HepG2 (cell line): ENCODE measurements at regions not wholly inside any gene's neighbourhood (a gene's known extent, or its start where the extent isn't known, plus 50 kb on each side); places are given as distances from the start of the nearest gene placed in this dataset.
"Not testable (repeated sequence)": the region's sequence is repeated elsewhere in the genome, so short reads cannot be mapped to it uniquely, and the experiment has no call there.

Experiments used
- ATAC-seq: fragments of 200-7000 bp; cut with Tn5 transposase; 3 replicates; pipeline ENCODE4 v1.9.1; 2020; ENCODE audit warnings: mild to moderate bottlenecking, moderate library complexity
- BruUV-seq: library from RNA; stranded (reverse); fragments of 400-500 nt; replicated peaks from 2 replicates; lab custom pipeline; 2021; lab: Mats Ljungman, UMichigan
- CTCF ChIA-PET: fragments of 300-600 bp; formaldehyde crosslinking; extraction: SDS; loops from one replicate; lab custom pipeline; 2021; ENCODE audit warnings: low total read pairs, inconsistent platforms, low intra/inter-chr PET ratio; lab: Yijun Ruan, JAX
- POLR2A ChIA-PET: fragments of 350-600 bp; sonication (Branson Sonifier 250); formaldehyde crosslinking; loops from one replicate; lab custom pipeline; 2020; ENCODE audit warnings: antibody characterized with exemption, inconsistent platforms; lab: Yijun Ruan, JAX
- DNase-seq: peaks from one replicate; pipeline ENCODE4 v3.0.0-alpha.2; 2015; ENCODE audit warnings: low spot score
- FAIRE-seq: peaks from 3 replicates; lab custom pipeline; 2011; peaks lifted over from hg19 to GRCh38; lab: Jason Lieb, UNC
- H2AFZ ChIP-seq: one replicate; pipeline ENCODE4 v1.6.1; 2011; ENCODE audit warnings: low read length, inconsistent platforms
- H3K27ac ChIP-seq: fragments of 300-600 bp; 3 replicates; pipeline ENCODE4 v1.8.0; 2011; ENCODE audit warnings: mixed run types, mild to moderate bottlenecking, mixed read lengths, low read length, inconsistent platforms; ENCODE audit not compliant: insufficient read depth; ENCODE audit errors: extremely low read length
- H3K27me3 ChIP-seq, 2 experiments: fragments of 200-600 bp in 1 of 2; 2 replicates in 1 of 2; 3 replicates in 1 of 2; pipeline versions ENCODE4 v1.6.0 to v1.8.0; 2011; ENCODE audit warnings: low read length in 2 of 2, mild to moderate bottlenecking in 2 of 2, moderate library complexity in 2 of 2, inconsistent platforms in 1 of 2; ENCODE audit not compliant: insufficient read depth in 2 of 2, control insufficient read depth in 1 of 2
- H3K36me3 ChIP-seq, 2 experiments: fragments of 200-600 bp in 1 of 2; replicated peaks in 1 of 2; 2 replicates in 1 of 2; 3 replicates in 1 of 2; pipeline versions ENCODE4 v1.5.1 to v1.8.0; 2011; ENCODE audit warnings: low read length in 2 of 2, inconsistent platforms in 1 of 2; ENCODE audit not compliant: insufficient read depth in 2 of 2, control insufficient read depth in 1 of 2
- H3K4me1 ChIP-seq: 2 replicates; pipeline ENCODE4 v1.5.1; 2012; ENCODE audit warnings: low read length, inconsistent platforms; ENCODE audit not compliant: insufficient read depth
- H3K4me2 ChIP-seq: 2 replicates; pipeline ENCODE4 v1.6.0; 2011; ENCODE audit warnings: low read depth, low read length, inconsistent platforms
- H3K4me3 ChIP-seq, 3 experiments: fragments of 200-600 bp in 1 of 3; sonication (generic), shearing (Covaris generic) in 1 of 3; replicated peaks in 1 of 3; 2 replicates each; pipeline ENCODE4 v1.5.1; 2011 to 2016; ENCODE audit warnings: low read length in 3 of 3, inconsistent platforms in 2 of 3, low read depth in 2 of 3, mild to moderate bottlenecking in 2 of 3, control low read depth in 1 of 3, mixed read lengths in 1 of 3; ENCODE audit not compliant: insufficient read depth in 1 of 3
- H3K79me2 ChIP-seq: one replicate; pipeline ENCODE4 v1.6.1; 2011; ENCODE audit warnings: low read length, inconsistent platforms; ENCODE audit not compliant: insufficient read depth
- H3K9ac ChIP-seq: 2 replicates; pipeline ENCODE4 v1.6.0; 2011; ENCODE audit warnings: mild to moderate bottlenecking, low read depth, low read length, inconsistent platforms; ENCODE audit not compliant: insufficient read depth
- H3K9me3 ChIP-seq: 2 replicates; pipeline ENCODE4 v1.5.1; 2012; ENCODE audit warnings: mild to moderate bottlenecking, low read length
- H4K20me1 ChIP-seq: 2 replicates; pipeline ENCODE4 v1.6.0; 2011; ENCODE audit warnings: inconsistent platforms, mild to moderate bottlenecking, low read length, moderate library complexity; ENCODE audit not compliant: insufficient read depth
- BORCS8-MEF2B ChIP-seq: sonication (generic); formaldehyde crosslinking; IDR thresholded peaks from 2 replicates; pipeline ENCODE4 v1.8.0; 2022; ENCODE audit warnings: mild to moderate bottlenecking, missing genetic modification reagents
- HNRNPL ChIP-seq: fragments of 200-400 bp; formaldehyde crosslinking; IDR thresholded peaks from 2 replicates; pipeline ENCODE4 v1.6.1; 2017; ENCODE audit warnings: mild to moderate bottlenecking, low read depth, low read length
- HOXA9 ChIP-seq: sonication (generic); formaldehyde crosslinking; IDR thresholded peaks from 2 replicates; pipeline ENCODE4 v1.8.1; 2022; ENCODE audit warnings: missing genetic modification reagents, mild to moderate bottlenecking, moderate library complexity, borderline replicate concordance
- IRF1 ChIP-seq: sonication (generic); formaldehyde crosslinking; IDR thresholded peaks from 2 replicates; pipeline ENCODE4 v1.4.0; 2020; ENCODE audit warnings: low read depth, mild to moderate bottlenecking, missing genetic modification reagents
- MED1 ChIP-seq: sonication (generic); formaldehyde crosslinking; IDR thresholded peaks from 2 replicates; pipeline ENCODE4 v1.4.0; 2020; ENCODE audit warnings: missing genetic modification reagents
- MTF2 ChIP-seq: sonication (generic); formaldehyde crosslinking; IDR thresholded peaks from 2 replicates; pipeline ENCODE4 v1.5.0; 2020; ENCODE audit warnings: missing genetic modification reagents, borderline replicate concordance
- U2AF2 ChIP-seq: fragments of 200-400 bp; formaldehyde crosslinking; IDR thresholded peaks from 2 replicates; pipeline ENCODE4 v1.6.1; 2017; ENCODE audit warnings: low read depth, mild to moderate bottlenecking, low read length
- WGBS: methylation state at CpG from one replicate; pipeline ENCODE4 v1.1.6; 2017; ENCODE audit warnings: low lambda C conversion rate; 5-methylcytosine and 5-hydroxymethylcytosine counted together
- in situ Hi-C: cut with HindIII; loops from 2 replicates; pipeline ENCODE4 v1.10.0; 2017; ENCODE audit warnings: low pct_unique_long_range_greater_than_20kb; ENCODE audit not compliant: extremely low pct_ligation_motif_present
- intact Hi-C: fragments of 100-400 bp; cut with micrococcal nuclease; formaldehyde crosslinking; loops from one replicate; pipeline ENCODE4 v1.10.0; 2022; ENCODE audit not compliant: unreplicated experiment
- TF ChIP-seq, protein P1 (sequence below): sonication (generic); formaldehyde crosslinking; IDR thresholded peaks from 2 replicates; pipeline ENCODE4 v1.5.0; 2020; ENCODE audit warnings: mild to moderate bottlenecking, missing genetic modification reagents, moderate library complexity
- TF ChIP-seq, protein P2 (sequence below): sonication (generic); formaldehyde crosslinking; IDR thresholded peaks from 2 replicates; pipeline ENCODE4 v1.9.0; 2021; ENCODE audit warnings: missing genetic modification reagents, borderline replicate concordance

DNA sequence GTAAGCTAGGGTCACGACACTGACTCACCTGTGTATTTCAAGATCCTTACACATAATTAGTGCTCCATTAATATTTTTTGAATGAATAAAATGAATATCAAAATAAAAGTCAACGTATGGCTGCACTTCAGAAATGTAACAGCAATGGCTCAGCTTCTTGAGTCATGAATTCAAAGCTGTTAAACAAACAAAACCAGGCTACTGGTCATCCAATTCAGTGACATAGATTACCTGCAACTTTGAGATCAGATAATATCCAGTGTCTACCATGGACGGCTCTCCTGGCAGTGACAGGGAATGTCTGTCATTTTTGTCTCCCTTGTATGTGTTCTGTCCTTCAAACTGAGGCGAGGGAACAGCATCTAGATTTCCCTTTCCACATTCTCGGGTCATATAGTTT, 225.6 kb downstream of the EFCAB11 start:
- no peak for DNase-seq
- Histone ChIP-seq H3K36me3 (no peaks in the 10 kb centered on the region), H4K20me1 (no peaks in the 10 kb centered on the region), H3K79me2 (no peaks in the 10 kb centered on the region), H3K4me1 (peaks cover 10% of the 10 kb centered on the region), H3K27me3 (peaks cover 0 to 17% of the 10 kb centered on the region in 2 experiments; a peak in 1 of 5 replicates), H3K9ac (no peak overlapping the region), H3K27ac (no peak overlapping the region), H3K9me3 (no peaks in the 10 kb centered on the region), H2AFZ (no peak overlapping the region), H3K4me2 (no peak overlapping the region), H3K4me3 (no peak overlapping the region)
- POLR2A ChIA-PET = interaction anchor here (1.1 kb wide), 1 partner anchor 18 kb away, joined by 3 read pairs; no protein-coding TSS in a partner anchor
- BruUV-seq = no TSS peak
- CTCF ChIA-PET = no interaction called here
- intact Hi-C loops = no loop called here
- WGBS = 31% methylated on average over 5 of the region's 5 CpGs
- TF ChIP-seq, protein P1, sequence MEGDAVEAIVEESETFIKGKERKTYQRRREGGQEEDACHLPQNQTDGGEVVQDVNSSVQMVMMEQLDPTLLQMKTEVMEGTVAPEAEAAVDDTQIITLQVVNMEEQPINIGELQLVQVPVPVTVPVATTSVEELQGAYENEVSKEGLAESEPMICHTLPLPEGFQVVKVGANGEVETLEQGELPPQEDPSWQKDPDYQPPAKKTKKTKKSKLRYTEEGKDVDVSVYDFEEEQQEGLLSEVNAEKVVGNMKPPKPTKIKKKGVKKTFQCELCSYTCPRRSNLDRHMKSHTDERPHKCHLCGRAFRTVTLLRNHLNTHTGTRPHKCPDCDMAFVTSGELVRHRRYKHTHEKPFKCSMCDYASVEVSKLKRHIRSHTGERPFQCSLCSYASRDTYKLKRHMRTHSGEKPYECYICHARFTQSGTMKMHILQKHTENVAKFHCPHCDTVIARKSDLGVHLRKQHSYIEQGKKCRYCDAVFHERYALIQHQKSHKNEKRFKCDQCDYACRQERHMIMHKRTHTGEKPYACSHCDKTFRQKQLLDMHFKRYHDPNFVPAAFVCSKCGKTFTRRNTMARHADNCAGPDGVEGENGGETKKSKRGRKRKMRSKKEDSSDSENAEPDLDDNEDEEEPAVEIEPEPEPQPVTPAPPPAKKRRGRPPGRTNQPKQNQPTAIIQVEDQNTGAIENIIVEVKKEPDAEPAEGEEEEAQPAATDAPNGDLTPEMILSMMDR = no peak
- TF ChIP-seq MTF2 (no peak), BORCS8-MEF2B (CRISPR knock-in tag) (no peak), HOXA9 (CRISPR knock-in tag) (no peak), U2AF2 (no peak), IRF1 (CRISPR knock-in tag) (no peak), MED1 (CRISPR knock-in tag) (no peak), HNRNPL (no peak)
- TF ChIP-seq, protein P2, sequence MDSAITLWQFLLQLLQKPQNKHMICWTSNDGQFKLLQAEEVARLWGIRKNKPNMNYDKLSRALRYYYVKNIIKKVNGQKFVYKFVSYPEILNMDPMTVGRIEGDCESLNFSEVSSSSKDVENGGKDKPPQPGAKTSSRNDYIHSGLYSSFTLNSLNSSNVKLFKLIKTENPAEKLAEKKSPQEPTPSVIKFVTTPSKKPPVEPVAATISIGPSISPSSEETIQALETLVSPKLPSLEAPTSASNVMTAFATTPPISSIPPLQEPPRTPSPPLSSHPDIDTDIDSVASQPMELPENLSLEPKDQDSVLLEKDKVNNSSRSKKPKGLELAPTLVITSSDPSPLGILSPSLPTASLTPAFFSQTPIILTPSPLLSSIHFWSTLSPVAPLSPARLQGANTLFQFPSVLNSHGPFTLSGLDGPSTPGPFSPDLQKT (CRISPR knock-in tag) = no peak
- in situ Hi-C loops = no loop called here
- no peak for FAIRE-seq
- ATAC-seq = no peak

GRCh38 chr14:89726226-89726625, 228.3 kb downstream of the EFCAB11 start:
- H3K4me2 ChIP-seq, H3K4me3 ChIP-seq, H2AFZ ChIP-seq, FAIRE-seq, H4K20me1 ChIP-seq, intact Hi-C loops, DNase-seq, POLR2A ChIA-PET, BruUV-seq, H3K27ac ChIP-seq, in situ Hi-C loops, H3K79me2 ChIP-seq, H3K9me3 ChIP-seq, CTCF ChIA-PET, H3K36me3 ChIP-seq, H3K9ac ChIP-seq, ATAC-seq: not testable (repeated sequence)
- H3K4me1 ChIP-seq = peaks cover 24% of the 10 kb centered on the region
- 34% methylated on average over 6 of the region's 6 CpGs for WGBS
- peaks cover 1 to 24% of the 10 kb centered on the region in 2 experiments; a peak in 3 of 5 replicates for H3K27me3 ChIP-seq
